ENCODE measurements at regions not wholly inside any gene's neighbourhood (a gene's known extent, or its start where the extent isn't known, plus 50 kb on each side); places are given as distances from the start of the nearest gene placed in this dataset.

DNA sequence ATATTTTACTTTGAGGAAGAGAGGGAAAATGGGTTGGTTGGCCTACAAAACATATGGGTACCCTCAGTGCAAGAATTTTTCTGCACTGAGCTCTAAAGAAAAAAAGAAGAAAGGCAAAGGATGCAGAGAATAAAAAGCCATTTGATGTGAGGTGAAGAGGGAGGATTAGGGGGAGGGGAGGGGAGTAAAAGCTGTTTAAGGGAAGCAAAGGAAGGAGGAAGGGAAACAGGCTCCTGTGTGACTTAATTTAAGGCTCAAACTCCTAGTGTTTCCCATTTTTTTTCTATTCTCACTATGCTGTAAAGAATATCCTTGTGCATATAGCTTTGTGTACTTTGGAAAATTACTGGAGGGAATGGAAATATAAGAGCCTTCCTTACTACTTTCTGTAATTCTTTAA is 78.7 kb downstream of the NKX2-1 start:
- DNase-seq = no peak
- Histone ChIP-seq H3K4me3 (no peak overlapping the region), H3K9me3 (no peaks in the 10 kb centered on the region), H3K4me1 (no peaks in the 10 kb centered on the region), H3K36me3 (no peaks in the 10 kb centered on the region), H3K27me3 (peaks cover 0 to 6% (median 0%) of the 10 kb centered on the region in 4 donors), H3K27ac (no peak overlapping the region)
- intact Hi-C loops (cut with DNase I) = no loop called here
- TF ChIP-seq POLR2A (IDR thresholded peaks at IDR 0.05) = no peak
- TF ChIP-seq, protein P1, sequence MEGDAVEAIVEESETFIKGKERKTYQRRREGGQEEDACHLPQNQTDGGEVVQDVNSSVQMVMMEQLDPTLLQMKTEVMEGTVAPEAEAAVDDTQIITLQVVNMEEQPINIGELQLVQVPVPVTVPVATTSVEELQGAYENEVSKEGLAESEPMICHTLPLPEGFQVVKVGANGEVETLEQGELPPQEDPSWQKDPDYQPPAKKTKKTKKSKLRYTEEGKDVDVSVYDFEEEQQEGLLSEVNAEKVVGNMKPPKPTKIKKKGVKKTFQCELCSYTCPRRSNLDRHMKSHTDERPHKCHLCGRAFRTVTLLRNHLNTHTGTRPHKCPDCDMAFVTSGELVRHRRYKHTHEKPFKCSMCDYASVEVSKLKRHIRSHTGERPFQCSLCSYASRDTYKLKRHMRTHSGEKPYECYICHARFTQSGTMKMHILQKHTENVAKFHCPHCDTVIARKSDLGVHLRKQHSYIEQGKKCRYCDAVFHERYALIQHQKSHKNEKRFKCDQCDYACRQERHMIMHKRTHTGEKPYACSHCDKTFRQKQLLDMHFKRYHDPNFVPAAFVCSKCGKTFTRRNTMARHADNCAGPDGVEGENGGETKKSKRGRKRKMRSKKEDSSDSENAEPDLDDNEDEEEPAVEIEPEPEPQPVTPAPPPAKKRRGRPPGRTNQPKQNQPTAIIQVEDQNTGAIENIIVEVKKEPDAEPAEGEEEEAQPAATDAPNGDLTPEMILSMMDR (IDR thresholded peaks at IDR 0.05) = no peak

DNA sequence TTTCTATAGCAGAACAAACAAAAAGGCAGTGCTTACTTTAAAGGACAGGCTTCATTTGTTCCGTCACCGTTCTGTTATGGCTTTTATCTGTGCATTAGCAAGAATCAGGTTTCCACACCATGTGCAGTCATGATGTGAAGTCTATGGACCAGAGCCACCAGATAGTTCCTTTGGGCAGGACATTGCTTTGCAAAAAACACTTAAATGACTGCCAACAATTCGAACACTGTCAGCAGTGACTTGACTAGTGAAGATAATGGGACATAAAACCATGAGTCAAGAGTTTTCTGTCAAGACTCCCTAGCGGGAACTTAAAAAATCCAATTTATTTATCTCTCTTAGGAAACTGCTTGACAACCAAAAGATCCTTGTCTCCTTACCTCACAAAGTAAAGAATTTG is 80.3 kb downstream of the NKX2-1 start:
- no peak for TF ChIP-seq POLR2A (IDR thresholded peaks at IDR 0.05)
- TF ChIP-seq, protein P1 (IDR thresholded peaks at IDR 0.05) = no peak
- Histone ChIP-seq H3K9me3 (no peaks in the 10 kb centered on the region), H3K36me3 (no peaks in the 10 kb centered on the region), H3K27ac (no peak overlapping the region), H3K4me1 (no peaks in the 10 kb centered on the region), H3K27me3 (peaks cover 0 to 6% (median 0%) of the 10 kb centered on the region in 4 donors), H3K4me3 (no peak overlapping the region)
- no peak for DNase-seq
- WGBS, 2 donors = 61 to 70% methylated on average over 4 of the region's 4 CpGs
- intact Hi-C loops (cut with DNase I) = no loop called here

DNA sequence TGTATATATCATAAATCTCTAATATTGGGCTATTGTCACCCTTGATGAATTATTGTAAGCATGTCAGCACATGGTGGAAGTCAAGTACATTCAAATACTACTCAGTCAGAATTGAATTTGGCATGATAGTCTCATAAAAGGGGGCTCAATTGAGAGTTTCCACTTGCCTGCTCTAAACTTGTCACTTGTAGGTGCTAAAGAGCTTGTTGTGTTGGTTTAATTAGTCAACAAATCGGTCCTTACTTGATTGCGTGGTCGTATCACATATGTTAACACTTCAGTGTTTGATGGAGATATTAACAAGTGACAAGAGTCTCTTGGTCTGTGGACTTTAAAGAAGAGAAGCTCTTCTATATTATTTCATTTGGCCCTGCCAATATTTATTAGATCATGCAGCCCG is 81.1 kb downstream of the NKX2-1 start:
- Histone ChIP-seq H3K4me1 (no peaks in the 10 kb centered on the region), H3K4me3 (no peak overlapping the region), H3K27ac (no peak overlapping the region), H3K36me3 (no peaks in the 10 kb centered on the region), H3K9me3 (no peaks in the 10 kb centered on the region), H3K27me3 (peaks cover 0 to 6% (median 0%) of the 10 kb centered on the region in 4 donors)
- no peak for TF ChIP-seq POLR2A (IDR thresholded peaks at IDR 0.05)
- TF ChIP-seq, protein P1 (IDR thresholded peaks at IDR 0.05) = no peak
- WGBS, 2 donors = 60 to 62% methylated on average over 4 of the region's 4 CpGs
- no peak for DNase-seq
- intact Hi-C loops (cut with DNase I) = no loop called here

DNA sequence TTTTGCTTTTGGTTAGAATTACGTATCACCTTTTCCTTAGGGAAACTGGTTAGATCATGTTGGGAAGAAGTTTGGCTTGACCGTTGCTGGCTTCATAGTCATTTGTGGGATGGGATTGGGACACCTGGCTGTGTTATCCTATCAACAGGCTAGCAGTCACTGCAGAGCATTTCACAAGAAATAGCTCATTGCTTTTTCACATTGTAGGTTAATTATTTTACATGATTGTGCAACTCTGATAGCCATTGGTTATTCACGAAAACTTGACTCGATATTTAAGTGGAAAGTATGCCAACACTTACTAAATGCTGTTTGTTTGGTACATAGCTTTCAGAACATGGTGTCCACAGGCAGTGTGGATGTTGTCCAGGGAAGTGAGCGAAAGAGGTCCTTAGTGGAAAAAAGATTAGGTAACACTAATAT is 89.4 kb downstream of the NKX2-1 start:
- Histone ChIP-seq H3K4me3 (no peak overlapping the region), H3K4me1 (no peaks in the 10 kb centered on the region), H3K9me3 (no peaks in the 10 kb centered on the region), H3K36me3 (no peaks in the 10 kb centered on the region), H3K27ac (no peak overlapping the region), H3K27me3 (no peaks in the 10 kb centered on the region)
- 63 to 65% methylated on average over 5 of the region's 5 CpGs for WGBS, 2 donors
- intact Hi-C loops (cut with DNase I) = no loop called here
- no peak for DNase-seq
- no peak for TF ChIP-seq POLR2A (IDR thresholded peaks at IDR 0.05)
- TF ChIP-seq, protein P1 (IDR thresholded peaks at IDR 0.05) = no peak

DNA sequence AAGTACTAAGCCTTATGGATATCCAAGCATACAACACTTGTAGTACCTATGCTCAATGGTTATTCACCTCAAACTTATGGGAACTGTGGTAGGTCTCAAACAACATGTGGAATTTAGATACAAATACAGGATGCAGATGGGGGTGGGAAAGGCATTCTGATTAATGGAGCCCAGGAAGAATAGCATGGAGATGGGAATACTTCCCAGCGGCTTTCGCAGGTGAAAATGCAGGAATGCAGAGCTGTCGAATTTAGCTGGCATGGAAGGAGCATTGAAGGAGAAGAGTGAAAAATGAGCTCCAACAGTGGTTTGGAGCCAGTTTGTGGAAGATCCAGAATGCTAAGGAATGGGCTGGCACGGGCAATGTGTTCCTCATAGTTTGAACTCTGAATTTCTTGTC is 89.9 kb downstream of the NKX2-1 start:
- TF ChIP-seq POLR2A (IDR thresholded peaks at IDR 0.05) = no peak
- TF ChIP-seq, protein P1 (IDR thresholded peaks at IDR 0.05) = no peak
- Histone ChIP-seq H3K27ac (no peak overlapping the region), H3K9me3 (no peaks in the 10 kb centered on the region), H3K4me1 (no peaks in the 10 kb centered on the region), H3K4me3 (no peak overlapping the region), H3K27me3 (no peaks in the 10 kb centered on the region), H3K36me3 (no peaks in the 10 kb centered on the region)
- no peak for DNase-seq
- intact Hi-C loops (cut with DNase I) = no loop called here
- WGBS, 2 donors = 57 to 59% methylated on average over 4 of the region's 4 CpGs

All from esophagus squamous epithelium (tissue), 5 donors.